Thyroid gland (tissue), 4 donors: ENCODE measurements at regions not wholly inside any gene's neighbourhood (a gene's known extent, or its start where the extent isn't known, plus 50 kb on each side); places are given as distances from the start of the nearest gene placed in this dataset.

Experiments
- POLR2A ChIP-seq, 2 donors: fragments of 450-650 bp; IDR thresholded peaks; one replicate each; pipeline ENCODE4 v1.6.1; 2017; ENCODE audit warnings: antibody characterized with exemption in 2 of 2, mild to moderate bottlenecking in 2 of 2, moderate library complexity in 1 of 2
- TF ChIP-seq, protein P1 (sequence below), 6 experiments: fragments of 200-600 bp in 3 of 6; fragments of 450-650 bp in 3 of 6; sonication (generic) in 3 of 6; IDR thresholded peaks; one replicate each; pipeline ENCODE4 v1.5.1; 2016 to 2019; ENCODE audit warnings: antibody characterized with exemption in 6 of 6, mild to moderate bottlenecking in 2 of 6, inconsistent platforms in 1 of 6, moderate library complexity in 1 of 6

DNA sequence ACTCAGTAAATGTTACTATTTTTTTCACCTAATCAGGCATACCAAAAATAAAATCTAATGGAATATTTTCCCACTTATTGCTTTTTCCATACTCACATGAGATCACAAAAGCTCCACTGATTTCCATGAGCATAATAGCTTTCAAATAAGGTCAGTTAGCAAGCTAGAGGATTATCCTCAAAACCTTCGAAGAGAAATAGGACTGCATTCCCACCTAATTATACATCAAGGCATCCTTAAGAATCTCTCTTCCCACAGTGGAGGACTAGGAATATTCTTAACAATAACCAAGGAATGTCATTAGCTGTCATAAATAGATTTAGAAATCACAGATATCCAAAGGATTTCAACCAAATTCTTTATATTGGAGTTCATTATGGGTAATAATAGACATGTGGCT, 127.9 kb upstream of the STT3B start:
- TF ChIP-seq, protein P1, sequence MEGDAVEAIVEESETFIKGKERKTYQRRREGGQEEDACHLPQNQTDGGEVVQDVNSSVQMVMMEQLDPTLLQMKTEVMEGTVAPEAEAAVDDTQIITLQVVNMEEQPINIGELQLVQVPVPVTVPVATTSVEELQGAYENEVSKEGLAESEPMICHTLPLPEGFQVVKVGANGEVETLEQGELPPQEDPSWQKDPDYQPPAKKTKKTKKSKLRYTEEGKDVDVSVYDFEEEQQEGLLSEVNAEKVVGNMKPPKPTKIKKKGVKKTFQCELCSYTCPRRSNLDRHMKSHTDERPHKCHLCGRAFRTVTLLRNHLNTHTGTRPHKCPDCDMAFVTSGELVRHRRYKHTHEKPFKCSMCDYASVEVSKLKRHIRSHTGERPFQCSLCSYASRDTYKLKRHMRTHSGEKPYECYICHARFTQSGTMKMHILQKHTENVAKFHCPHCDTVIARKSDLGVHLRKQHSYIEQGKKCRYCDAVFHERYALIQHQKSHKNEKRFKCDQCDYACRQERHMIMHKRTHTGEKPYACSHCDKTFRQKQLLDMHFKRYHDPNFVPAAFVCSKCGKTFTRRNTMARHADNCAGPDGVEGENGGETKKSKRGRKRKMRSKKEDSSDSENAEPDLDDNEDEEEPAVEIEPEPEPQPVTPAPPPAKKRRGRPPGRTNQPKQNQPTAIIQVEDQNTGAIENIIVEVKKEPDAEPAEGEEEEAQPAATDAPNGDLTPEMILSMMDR (IDR thresholded peaks at IDR 0.05), result no peak
- no peak for TF ChIP-seq POLR2A (IDR thresholded peaks at IDR 0.05)
